Gastrocnemius medialis (tissue), 4 donors: ENCODE measurements at regions not wholly inside any gene's neighbourhood (a gene's known extent, or its start where the extent isn't known, plus 50 kb on each side); places are given as distances from the start of the nearest gene placed in this dataset.

Experiments
- ATAC-seq, 2 donors: fragments of 150-250 bp; one replicate each; pipeline ENCODE4 v1.9.1; 2016
- DNase-seq, 2 donors: peaks; one replicate each; pipeline ENCODE4 v3.0.0-alpha.2; 2019
- H3K27ac ChIP-seq, 4 donors: fragments of 200-600 bp; sonication (generic); 1 replicate in 1 of 4; 2 replicates in 3 of 4; pipeline ENCODE4 v1.5.1; 2016 to 2018; ENCODE audit warnings: mild to moderate bottlenecking in 2 of 4, moderate library complexity in 1 of 4
- H3K27me3 ChIP-seq, 3 donors: fragments of 200-600 bp; sonication (generic) in 2 of 3; 1 replicate in 1 of 3; 2 replicates in 2 of 3; pipeline versions ENCODE4 v1.5.1 to v1.6.0; 2016 to 2019; ENCODE audit warnings: mild to moderate bottlenecking in 1 of 3, moderate library complexity in 1 of 3
- H3K36me3 ChIP-seq, 2 donors: fragments of 200-600 bp; sonication (generic) in 1 of 2; one replicate each; pipeline ENCODE4 v1.5.1; 2017 to 2018
- H3K4me1 ChIP-seq, 2 donors: fragments of 200-600 bp; sonication (generic) in 1 of 2; one replicate each; pipeline ENCODE4 v1.5.1; 2016 to 2017; ENCODE audit warnings: mild to moderate bottlenecking in 2 of 2
- H3K4me3 ChIP-seq, 4 donors: fragments of 200-600 bp; sonication (generic) in 3 of 4; 1 replicate in 1 of 4; 2 replicates in 3 of 4; pipeline ENCODE4 v1.5.1; 2016 to 2019; ENCODE audit warnings: mild to moderate bottlenecking in 2 of 4
- H3K9me3 ChIP-seq, 3 donors: fragments of 200-600 bp; sonication (generic) in 2 of 3; 1 replicate in 1 of 3; 2 replicates in 2 of 3; pipeline ENCODE4 v1.5.1; 2016 to 2019
- CTCF ChIP-seq, 5 experiments: fragments of 450-650 bp in 3 of 5; fragments of 200-600 bp in 2 of 5; sonication (generic) in 2 of 5; IDR thresholded peaks in 4 of 5; conservative IDR thresholded peaks in 1 of 5; 1 replicate in 4 of 5; 2 replicates in 1 of 5; pipeline ENCODE4 v1.5.1; 2016 to 2019; ENCODE audit warnings: antibody characterized with exemption in 5 of 5, mild to moderate bottlenecking in 3 of 5, moderate library complexity in 3 of 5
- POLR2A ChIP-seq, 2 donors: fragments of 450-650 bp; IDR thresholded peaks; one replicate each; pipeline ENCODE4 v1.6.1; 2017; ENCODE audit warnings: antibody characterized with exemption in 2 of 2, mild to moderate bottlenecking in 2 of 2, moderate library complexity in 2 of 2
- in situ Hi-C, 4 donors: fragments of 200-750 bp; cut with MboI; loops; one replicate each; pipeline versions ENCODE4 v1.15.0 to v1.8.0; 2017; ENCODE audit warnings: low sequenced_read_pairs in 4 of 4
- intact Hi-C: fragments of 100-400 bp; cut with DNase I; formaldehyde crosslinking; loops from one replicate; pipeline ENCODE4 v1.15.1; 2023; ENCODE audit warnings: low total_unique reads

GRCh38 chr4:123787512-123788080 lies 391.0 kb downstream of the SPRY1 start:
- ATAC-seq (peak; percentile 32 to 34), DNase-seq (peak in 1 of 2 donors; percentile 27)
- TF ChIP-seq CTCF (IDR thresholded peaks at IDR 0.05 in 4 of 5, conservative IDR thresholded peaks at IDR 0.05 in 1 of 5), result no peak
- no peak for TF ChIP-seq POLR2A (IDR thresholded peaks at IDR 0.05)
- H3K36me3 ChIP-seq, result no peaks in the 10 kb centered on the region
- H3K27ac ChIP-seq, result peak overlapping the region; percentile 68 to 79 (median 72)
- no peak overlapping the region for H3K4me3 ChIP-seq
- in situ Hi-C loops (no loop called here), intact Hi-C loops (loop anchor here (2.0 to 5.0 kb wide), 2 partner anchors 29 to 240 kb away; no protein-coding TSS in a partner anchor)
- no peaks in the 10 kb centered on the region for H3K9me3 ChIP-seq
- no peaks in the 10 kb centered on the region for H3K27me3 ChIP-seq
- H3K4me1 ChIP-seq, result peaks cover 18 to 35% of the 10 kb centered on the region in 2 donors

GRCh38 chr4:123788577-123788976 lies 392.0 kb downstream of the SPRY1 start:
- no peak for DNase-seq
- no peak overlapping the region for H3K4me3 ChIP-seq
- TF ChIP-seq POLR2A (IDR thresholded peaks at IDR 0.05) (no peak), CTCF (IDR thresholded peaks at IDR 0.05 in 4 of 5, conservative IDR thresholded peaks at IDR 0.05 in 1 of 5) (no peak)
- H3K4me1 ChIP-seq, result peaks cover 18 to 35% of the 10 kb centered on the region in 2 donors
- no peaks in the 10 kb centered on the region for H3K27me3 ChIP-seq
- H3K27ac ChIP-seq, result peak overlapping the region; percentile 68 to 79 (median 72)
- H3K36me3 ChIP-seq, result no peaks in the 10 kb centered on the region
- in situ Hi-C loops (no loop called here), intact Hi-C loops (loop anchor here (5.0 kb wide), 1 partner anchor 239 kb away; no protein-coding TSS in a partner anchor)
- no peak for ATAC-seq
- H3K9me3 ChIP-seq, result no peaks in the 10 kb centered on the region

GRCh38 chr4:123790681-123791080 lies 394.1 kb downstream of the SPRY1 start:
- DNase-seq, result no peak
- no peaks in the 10 kb centered on the region for H3K36me3 ChIP-seq
- H3K9me3 ChIP-seq, result no peaks in the 10 kb centered on the region
- no peak for TF ChIP-seq POLR2A (IDR thresholded peaks at IDR 0.05)
- no peak for TF ChIP-seq CTCF (IDR thresholded peaks at IDR 0.05 in 4 of 5, conservative IDR thresholded peaks at IDR 0.05 in 1 of 5)
- H3K27me3 ChIP-seq, result no peaks in the 10 kb centered on the region
- no peak overlapping the region for H3K27ac ChIP-seq
- ATAC-seq, result no peak
- intact Hi-C loops, result no loop called here
- in situ Hi-C loops, result no loop called here
- H3K4me1 ChIP-seq, result peaks cover 18 to 24% of the 10 kb centered on the region in 2 donors
- no peak overlapping the region for H3K4me3 ChIP-seq

GRCh38 chr4:123802082-123802645 lies 405.6 kb downstream of the SPRY1 start:
- Histone ChIP-seq H3K4me3 (no peak overlapping the region), H3K36me3 (no peaks in the 10 kb centered on the region), H3K27me3 (no peaks in the 10 kb centered on the region), H3K4me1 (peaks cover 11% of the 10 kb centered on the region in 2 donors), H3K9me3 (no peaks in the 10 kb centered on the region), H3K27ac (no peak overlapping the region)
- TF ChIP-seq CTCF (IDR thresholded peaks at IDR 0.05 in 4 of 5, conservative IDR thresholded peaks at IDR 0.05 in 1 of 5), result no peak
- no peak for TF ChIP-seq POLR2A (IDR thresholded peaks at IDR 0.05)
- no peak for DNase-seq
- in situ Hi-C loops, result no loop called here
- intact Hi-C loops, result no loop called here
- peak; percentile 58 to 60 for ATAC-seq
